ENCODE measurements at regions not wholly inside any gene's neighbourhood (a gene's known extent, or its start where the extent isn't known, plus 50 kb on each side); places are given as distances from the start of the nearest gene placed in this dataset.

GRCh38 chr13:53254500-53254899 lies 225.9 kb downstream of the OLFM4 start:
- no peaks in the 10 kb centered on the region for H3K9me3 ChIP-seq
- no peaks in the 10 kb centered on the region for H3K27me3 ChIP-seq (replicated peaks; ENCODE audit: insufficient read depth)
- DNase-seq (ENCODE audit: low spot score) (no peak), ATAC-seq (ENCODE audit: insufficient number of reproducible peaks, low FRiP score, low read depth) (no peak)
- H3K36me3 ChIP-seq: no peaks in the 10 kb centered on the region
- no peak overlapping the region for H3K27ac ChIP-seq
- no peaks in the 10 kb centered on the region for H3K4me1 ChIP-seq (ENCODE audit: control insufficient read depth in 1 of 2, low read depth in 2 of 2)
- H3K4me3 ChIP-seq: no peak overlapping the region
- TF ChIP-seq CTCF (IDR thresholded peaks at IDR 0.05): no peak

GRCh38 chr13:53255795-53256194 lies 227.2 kb downstream of the OLFM4 start:
- TF ChIP-seq CTCF (IDR thresholded peaks at IDR 0.05): no peak
- ATAC-seq (ENCODE audit: insufficient number of reproducible peaks, low FRiP score, low read depth) (no peak), DNase-seq (ENCODE audit: low spot score) (no peak)
- no peak overlapping the region for H3K4me3 ChIP-seq
- H3K27ac ChIP-seq: no peak overlapping the region
- no peaks in the 10 kb centered on the region for H3K27me3 ChIP-seq (replicated peaks; ENCODE audit: insufficient read depth)
- no peaks in the 10 kb centered on the region for H3K36me3 ChIP-seq
- H3K4me1 ChIP-seq (ENCODE audit: control insufficient read depth in 1 of 2, low read depth in 2 of 2): no peaks in the 10 kb centered on the region
- H3K9me3 ChIP-seq: no peaks in the 10 kb centered on the region

- no peaks in the 10 kb centered on the region for H3K27me3 ChIP-seq (replicated peaks; ENCODE audit: insufficient read depth)
- H3K36me3 ChIP-seq: no peaks in the 10 kb centered on the region
- H3K9me3 ChIP-seq: no peaks in the 10 kb centered on the region
- TF ChIP-seq CTCF (IDR thresholded peaks at IDR 0.05): no peak
- ATAC-seq (ENCODE audit: insufficient number of reproducible peaks, low FRiP score, low read depth) (no peak), DNase-seq (ENCODE audit: low spot score) (no peak)
- no peak overlapping the region for H3K27ac ChIP-seq
- no peaks in the 10 kb centered on the region for H3K4me1 ChIP-seq (ENCODE audit: control insufficient read depth in 1 of 2, low read depth in 2 of 2)
- H3K4me3 ChIP-seq: no peak overlapping the region
Observed at GRCh38 chr13:53260594-53260993, 232.0 kb downstream of the OLFM4 start.

- Histone ChIP-seq H3K4me1 (ENCODE audit: control insufficient read depth in 1 of 2, low read depth in 2 of 2) (no peaks in the 10 kb centered on the region), H3K27ac (no peak overlapping the region), H3K36me3 (no peaks in the 10 kb centered on the region), H3K4me3 (no peak overlapping the region), H3K9me3 (no peaks in the 10 kb centered on the region), H3K27me3 (replicated peaks; ENCODE audit: insufficient read depth) (no peaks in the 10 kb centered on the region)
- ATAC-seq (ENCODE audit: insufficient number of reproducible peaks, low FRiP score, low read depth): no peak
- no peak for TF ChIP-seq CTCF (IDR thresholded peaks at IDR 0.05)
- no peak for DNase-seq (ENCODE audit: low spot score)
Observed at GRCh38 chr13:53264751-53265385, 236.3 kb downstream of the OLFM4 start.

GRCh38 chr13:53266757-53267156 lies 238.1 kb downstream of the OLFM4 start:
- no peaks in the 10 kb centered on the region for H3K4me1 ChIP-seq (ENCODE audit: control insufficient read depth in 1 of 2, low read depth in 2 of 2)
- no peaks in the 10 kb centered on the region for H3K9me3 ChIP-seq
- no peak for TF ChIP-seq CTCF (IDR thresholded peaks at IDR 0.05)
- no peak overlapping the region for H3K4me3 ChIP-seq
- ATAC-seq (ENCODE audit: insufficient number of reproducible peaks, low FRiP score, low read depth) (no peak), DNase-seq (ENCODE audit: low spot score) (no peak)
- H3K27me3 ChIP-seq (replicated peaks; ENCODE audit: insufficient read depth): no peaks in the 10 kb centered on the region
- H3K36me3 ChIP-seq: no peaks in the 10 kb centered on the region
- H3K27ac ChIP-seq: no peak overlapping the region
